COLO829 (cell line): ENCODE measurements at regions not wholly inside any gene's neighbourhood (a gene's known extent, or its start where the extent isn't known, plus 50 kb on each side); places are given as distances from the start of the nearest gene placed in this dataset.
"Not testable (repeated sequence)": the region's sequence is repeated elsewhere in the genome, so short reads cannot be mapped to it uniquely, and the experiment has no call there.

Source experiments
- DNase-seq: peaks from one replicate; pipeline ENCODE4 v3.0.0; 2012; ENCODE audit warnings: low spot score

- DNase-seq: no peak
Observed at GRCh38 chr21:23886828-23887724, 1720.2 kb downstream of the MRPL39 start.

GRCh38 chr21:23881783-23882182 lies 1725.5 kb downstream of the MRPL39 start:
- no peak for DNase-seq

DNA sequence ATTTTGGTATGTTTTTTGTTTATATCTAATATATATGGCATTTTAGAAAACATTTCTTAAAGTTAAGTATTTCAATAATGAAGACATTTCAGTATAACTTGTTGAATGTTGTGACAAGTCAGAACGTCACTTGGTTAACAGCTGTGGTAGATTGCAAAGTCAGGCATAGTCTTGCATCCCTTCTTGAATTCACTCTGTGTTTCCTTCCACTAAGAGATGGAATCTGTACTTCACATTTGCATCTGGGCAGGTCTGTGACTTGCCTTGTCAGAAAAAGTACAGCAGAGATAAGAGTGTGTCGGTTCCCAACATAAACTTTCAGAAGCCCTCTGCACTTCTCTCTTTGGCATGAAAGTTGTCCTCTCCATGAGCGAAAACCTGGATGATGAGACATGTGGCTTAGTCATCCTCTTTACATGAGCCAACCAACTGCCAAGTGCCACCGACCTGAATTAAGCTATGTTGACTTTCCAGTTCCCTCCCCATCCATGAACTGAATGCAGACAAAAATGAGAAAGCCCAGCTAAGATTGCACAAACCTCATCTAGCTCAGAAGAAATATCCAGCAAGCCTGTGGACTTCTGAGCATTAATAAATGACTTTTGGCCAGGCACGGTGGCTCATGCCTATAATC lies 1730.2 kb downstream of the MRPL39 start:
- no peak for DNase-seq

GRCh38 chr21:23874271-23874670 lies 1733.0 kb downstream of the MRPL39 start:
- DNase-seq: no peak

GRCh38 chr21:23861911-23862504 lies 1745.3 kb downstream of the MRPL39 start:
- DNase-seq: no peak

GRCh38 chr21:23858878-23859277 lies 1748.4 kb downstream of the MRPL39 start:
- no peak for DNase-seq

- DNase-seq: peak; percentile 12
Observed at GRCh38 chr21:23853796-23854379, 1753.4 kb downstream of the MRPL39 start.

- no peak for DNase-seq
Observed at GRCh38 chr21:23837564-23837963, 1769.7 kb downstream of the MRPL39 start.

DNA sequence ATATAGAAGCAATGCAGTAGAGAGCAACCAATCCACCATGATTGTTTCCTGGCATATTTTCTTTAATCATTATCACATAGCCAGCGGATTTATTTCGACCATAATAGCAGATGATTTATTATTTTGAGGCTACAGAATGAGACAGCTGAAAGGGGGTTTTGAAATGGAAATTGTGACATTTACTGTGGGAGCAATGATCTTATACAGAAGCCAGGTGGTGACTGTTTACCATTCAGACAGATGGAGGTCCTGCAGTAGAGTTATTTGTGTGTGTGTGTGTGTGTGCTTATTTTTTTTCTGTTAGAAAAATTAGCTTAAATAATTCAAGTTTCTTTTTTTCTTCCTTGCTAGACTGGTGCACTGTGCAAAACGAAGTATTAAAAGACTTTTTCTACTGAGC lies 1784.5 kb downstream of the MRPL39 start:
- no peak for DNase-seq

DNA sequence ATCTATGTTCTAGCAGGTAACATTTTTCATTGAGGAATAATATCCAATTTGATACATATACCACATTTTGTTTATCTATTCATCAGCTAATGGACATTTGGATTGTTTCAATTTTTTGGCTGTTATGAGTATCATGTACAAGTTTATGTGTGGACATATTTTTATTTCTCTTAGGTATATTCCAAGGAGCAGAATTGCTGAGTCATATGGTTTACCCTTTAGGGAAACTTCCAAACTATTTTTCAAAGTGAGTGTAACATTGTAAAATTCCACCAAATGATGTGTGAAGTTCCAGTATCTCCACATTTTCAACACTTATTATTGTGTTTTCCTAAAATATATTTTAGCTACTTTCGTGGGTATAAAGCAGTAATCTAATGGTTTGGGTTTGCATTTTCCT lies 1789.9 kb downstream of the MRPL39 start:
- DNase-seq: no peak

- no peak for DNase-seq
Observed at GRCh38 chr21:23812485-23812884, 1794.8 kb downstream of the MRPL39 start.

GRCh38 chr21:23811805-23812204 lies 1795.5 kb downstream of the MRPL39 start:
- no peak for DNase-seq

DNA sequence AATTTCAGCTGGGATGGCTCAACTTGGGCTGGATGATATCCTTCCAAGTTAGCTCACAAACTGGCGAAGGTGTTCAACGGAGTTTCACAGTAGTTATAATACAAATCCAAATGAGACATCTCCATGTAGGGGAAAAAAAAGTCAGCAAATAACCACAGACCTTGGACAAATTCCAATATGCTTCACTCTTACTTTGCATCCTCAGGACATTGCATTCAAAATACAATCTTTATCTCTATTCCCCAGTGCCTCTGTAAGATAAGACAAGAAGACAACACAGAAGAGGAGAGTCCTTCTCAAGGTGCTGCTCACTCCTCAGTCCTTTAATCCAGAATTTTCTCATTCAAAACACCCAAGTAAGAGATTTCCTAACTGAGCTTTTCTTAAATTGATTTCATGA lies 1797.7 kb downstream of the MRPL39 start:
- no peak for DNase-seq

- DNase-seq: not testable (repeated sequence)
Observed at GRCh38 chr21:23806966-23807548, 1800.2 kb downstream of the MRPL39 start.

GRCh38 chr21:23804866-23805265 lies 1802.4 kb downstream of the MRPL39 start:
- DNase-seq: no peak

DNA sequence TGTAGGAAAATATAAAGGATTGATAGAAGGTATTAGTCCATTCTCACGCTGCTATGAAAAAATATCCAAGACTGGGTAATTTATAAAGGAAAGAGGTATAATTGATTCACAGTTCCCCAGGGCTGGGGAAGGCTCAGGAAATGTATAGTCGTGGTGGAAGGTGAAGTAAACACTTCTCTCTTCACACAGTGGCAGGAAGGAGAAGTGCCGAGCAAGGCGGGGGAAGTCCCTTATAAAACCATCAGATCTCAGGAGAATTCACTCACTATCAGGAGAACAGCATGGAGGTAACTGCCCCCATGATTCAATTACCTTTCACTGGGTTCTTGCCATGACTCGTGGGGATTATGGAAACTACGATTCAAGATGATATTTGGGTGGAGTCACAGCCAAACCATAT lies 1806.0 kb downstream of the MRPL39 start:
- no peak for DNase-seq

DNA sequence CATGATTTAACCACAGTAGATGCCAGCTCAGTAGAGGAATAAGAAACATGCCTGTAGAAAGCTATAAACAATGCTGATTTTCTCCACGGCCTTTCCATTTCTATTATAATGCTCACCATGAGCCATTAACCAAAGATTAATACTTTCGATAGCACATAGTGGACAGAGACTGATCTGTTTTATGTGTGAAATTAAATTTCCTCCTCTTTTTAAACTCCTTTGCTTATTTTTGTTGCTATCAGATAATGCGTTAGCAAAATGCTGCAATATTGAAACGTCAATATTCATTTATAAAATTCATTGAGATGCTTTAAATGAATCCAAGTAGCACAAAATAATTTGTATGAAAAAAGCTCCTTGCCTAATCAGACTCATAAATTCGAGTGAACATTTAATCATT lies 1807.9 kb downstream of the MRPL39 start:
- no peak for DNase-seq

GRCh38 chr21:23792300-23792699 lies 1815.0 kb downstream of the MRPL39 start:
- no peak for DNase-seq

GRCh38 chr21:23789864-23790263 lies 1817.4 kb downstream of the MRPL39 start:
- DNase-seq: no peak

DNA sequence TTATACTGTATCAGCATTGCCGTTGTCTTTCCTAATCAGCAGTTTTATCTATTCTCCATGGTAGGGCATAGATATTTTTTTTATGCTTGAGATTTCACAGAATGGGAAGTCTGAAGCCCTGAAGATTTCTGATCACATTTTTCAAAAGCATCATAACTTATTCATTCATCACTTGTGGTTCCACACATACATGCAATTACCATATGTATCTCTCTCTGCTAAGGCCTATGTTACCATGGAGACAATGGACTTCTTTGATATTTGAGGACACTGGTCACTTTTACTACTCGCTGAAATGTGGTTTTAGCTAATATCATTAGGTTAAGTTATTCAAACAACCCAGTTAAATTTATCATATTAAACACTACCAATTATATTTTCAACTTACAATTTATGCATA lies 1827.0 kb downstream of the MRPL39 start:
- no peak for DNase-seq

- DNase-seq: no peak
Observed at GRCh38 chr21:23743821-23744220, 1863.5 kb downstream of the MRPL39 start.

- DNase-seq: no peak
Observed at GRCh38 chr21:23740463-23740862, 1866.8 kb downstream of the MRPL39 start.
